A673 (cell line): ENCODE measurements at regions not wholly inside any gene's neighbourhood (a gene's known extent, or its start where the extent isn't known, plus 50 kb on each side); places are given as distances from the start of the nearest gene placed in this dataset.

Source experiments
- EZH2 ChIP-seq: fragments of 200-600 bp; sonication (generic); IDR thresholded peaks from 2 replicates; pipeline ENCODE4 v1.6.1; 2017; ENCODE audit warnings: borderline replicate concordance, low read depth, mild to moderate bottlenecking, mixed read lengths, antibody characterized with exemption, low read length; ENCODE audit not compliant: poor library complexity, severe bottlenecking
- TF ChIP-seq, protein P1 (sequence below): fragments of 300-800, 200-600 bp; sonication (generic); conservative IDR thresholded peaks from 2 replicates; pipeline ENCODE4 v1.5.1; 2017; ENCODE audit warnings: low read depth, mild to moderate bottlenecking, antibody characterized with exemption, low read length, moderate library complexity, mixed read lengths

- TF ChIP-seq, protein P1, sequence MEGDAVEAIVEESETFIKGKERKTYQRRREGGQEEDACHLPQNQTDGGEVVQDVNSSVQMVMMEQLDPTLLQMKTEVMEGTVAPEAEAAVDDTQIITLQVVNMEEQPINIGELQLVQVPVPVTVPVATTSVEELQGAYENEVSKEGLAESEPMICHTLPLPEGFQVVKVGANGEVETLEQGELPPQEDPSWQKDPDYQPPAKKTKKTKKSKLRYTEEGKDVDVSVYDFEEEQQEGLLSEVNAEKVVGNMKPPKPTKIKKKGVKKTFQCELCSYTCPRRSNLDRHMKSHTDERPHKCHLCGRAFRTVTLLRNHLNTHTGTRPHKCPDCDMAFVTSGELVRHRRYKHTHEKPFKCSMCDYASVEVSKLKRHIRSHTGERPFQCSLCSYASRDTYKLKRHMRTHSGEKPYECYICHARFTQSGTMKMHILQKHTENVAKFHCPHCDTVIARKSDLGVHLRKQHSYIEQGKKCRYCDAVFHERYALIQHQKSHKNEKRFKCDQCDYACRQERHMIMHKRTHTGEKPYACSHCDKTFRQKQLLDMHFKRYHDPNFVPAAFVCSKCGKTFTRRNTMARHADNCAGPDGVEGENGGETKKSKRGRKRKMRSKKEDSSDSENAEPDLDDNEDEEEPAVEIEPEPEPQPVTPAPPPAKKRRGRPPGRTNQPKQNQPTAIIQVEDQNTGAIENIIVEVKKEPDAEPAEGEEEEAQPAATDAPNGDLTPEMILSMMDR: no peak
- TF ChIP-seq EZH2: no peak
Measured at GRCh38 chr1:4118746-4119515, 218.9 kb upstream of the C1orf174 start.
